ENCODE measurements at regions not wholly inside any gene's neighbourhood (a gene's known extent, or its start where the extent isn't known, plus 50 kb on each side); places are given as distances from the start of the nearest gene placed in this dataset.

DNA sequence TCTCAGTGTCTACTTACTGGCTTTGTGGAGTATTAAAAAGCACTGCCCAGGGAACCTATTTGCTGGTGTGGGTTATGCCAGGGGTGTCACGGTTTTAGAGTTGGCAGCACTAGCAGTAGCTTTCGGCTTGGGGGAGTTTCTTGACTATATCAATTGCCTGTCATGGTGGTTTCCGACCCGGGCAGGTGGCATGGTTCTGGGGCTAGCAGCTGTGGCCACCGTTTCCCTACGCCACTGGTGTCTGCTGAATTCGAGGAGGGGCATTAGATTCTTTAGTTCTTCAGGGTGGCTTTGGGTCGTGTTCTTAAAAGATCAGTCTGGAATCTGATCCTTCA, 55.6 kb upstream of the FOXC1 start:
- no peaks in the 10 kb centered on the region for H3K9me3 Mint-ChIP-seq
- ATAC-seq (ENCODE audit: low read depth) (no peak), DNase-seq (no peak)
- POLR2A ChIA-PET = interaction anchor here (1.8 kb wide), 1 partner anchor 30 kb away, joined by 8 read pairs; no protein-coding TSS in a partner anchor
- H3K4me3 Mint-ChIP-seq = peak overlapping the region; percentile 84
- H3K36me3 Mint-ChIP-seq = no peaks in the 10 kb centered on the region
- H3K4me1 Mint-ChIP-seq = peaks cover 7% of the 10 kb centered on the region
- H3K27ac Mint-ChIP-seq = no peak overlapping the region
- H3K27me3 Mint-ChIP-seq = peaks cover 26% of the 10 kb centered on the region

DNA sequence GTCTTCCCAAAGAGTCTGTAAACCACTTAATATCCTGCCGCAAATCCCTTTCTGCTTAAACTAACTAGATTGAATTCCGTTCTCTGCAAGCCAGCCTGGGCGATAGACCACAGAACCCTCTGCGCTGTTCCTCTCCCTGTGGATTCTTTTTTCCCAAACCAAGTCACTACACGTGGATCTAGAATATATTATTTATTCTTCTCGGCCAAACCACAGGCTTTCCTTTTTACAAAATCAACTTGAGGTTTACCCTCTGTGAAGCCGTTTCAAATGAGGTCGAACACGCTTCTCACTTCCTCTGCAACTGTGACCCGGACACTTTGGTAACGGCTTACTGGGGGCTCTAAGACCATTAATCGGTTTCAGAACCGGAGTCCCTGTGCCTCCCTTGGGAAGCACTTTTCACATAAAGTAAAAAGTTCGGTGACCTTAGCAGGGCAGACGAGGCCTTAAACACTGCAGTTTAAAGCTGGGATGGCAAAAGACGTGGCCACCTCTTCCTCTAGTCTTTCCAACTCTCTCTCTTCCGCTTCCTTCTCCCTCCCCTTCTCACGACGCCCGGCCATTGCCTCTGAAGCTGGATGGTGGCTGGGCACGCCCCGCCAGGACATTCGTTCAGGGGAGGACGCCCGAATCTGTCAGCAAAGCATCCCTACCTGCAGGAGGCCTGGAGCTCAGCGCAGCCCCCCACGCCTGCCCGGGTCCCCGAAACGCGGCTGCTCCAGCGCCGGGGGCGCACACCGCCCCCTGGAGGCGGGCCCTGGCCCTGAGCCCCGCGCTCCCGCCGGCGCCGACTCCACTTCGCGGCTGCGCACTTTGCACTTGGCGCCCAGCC, 55.0 kb upstream of the FOXC1 start:
- DNase-seq = peak; percentile 80
- Mint-ChIP-seq H3K27me3 (peaks cover 31% of the 10 kb centered on the region), H3K4me3 (peak overlapping the region; percentile 84), H3K36me3 (no peaks in the 10 kb centered on the region), H3K9me3 (no peaks in the 10 kb centered on the region), H3K27ac (peak overlapping the region; percentile 88), H3K4me1 (peaks cover 7% of the 10 kb centered on the region)
- POLR2A ChIA-PET = interaction anchor here (0.7 to 1.8 kb wide), 2 partner anchors 28 to 31 kb away, joined by 3 to 8 read pairs; no protein-coding TSS in a partner anchor
- peak; percentile 91 for ATAC-seq (ENCODE audit: low read depth)

DNA sequence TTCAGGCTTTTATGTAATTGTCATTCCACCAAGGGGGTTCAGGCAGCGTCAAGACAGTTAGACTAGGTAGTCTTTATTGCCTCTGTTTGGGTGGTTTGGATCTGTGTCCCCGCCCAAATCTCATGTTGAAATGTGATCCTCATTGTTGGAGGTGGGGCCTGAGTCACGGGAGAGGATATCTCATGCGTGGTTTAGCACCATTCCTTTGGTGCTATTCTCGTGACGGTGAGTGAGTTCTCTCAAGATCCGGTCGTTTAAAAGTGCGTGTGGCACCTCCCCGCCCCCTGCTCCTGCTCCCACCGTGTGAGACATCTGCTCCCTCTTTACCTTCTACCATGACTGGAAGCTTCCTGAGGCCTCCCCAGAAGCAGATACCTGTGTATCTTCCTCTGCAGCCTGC, 51.3 kb upstream of the FOXC1 start:
- POLR2A ChIA-PET = no interaction called here
- no peak for DNase-seq
- Mint-ChIP-seq H3K27me3 (peaks cover 34% of the 10 kb centered on the region), H3K4me3 (no peak overlapping the region), H3K27ac (no peak overlapping the region), H3K36me3 (no peaks in the 10 kb centered on the region), H3K4me1 (peaks cover 7% of the 10 kb centered on the region), H3K9me3 (no peaks in the 10 kb centered on the region)
- ATAC-seq (ENCODE audit: low read depth) = no peak
